Fibroblast of pulmonary artery (primary cell): ENCODE measurements at regions not wholly inside any gene's neighbourhood (a gene's known extent, or its start where the extent isn't known, plus 50 kb on each side); places are given as distances from the start of the nearest gene placed in this dataset.

ENCODE experiments used
- DNase-seq: peaks from one replicate; pipeline ENCODE4 v3.0.0-alpha.2; 2010; ENCODE audit warnings: low read depth
- H3K4me3 ChIP-seq: replicated peaks from 2 replicates; pipeline ENCODE4 v1.5.1; 2011; ENCODE audit warnings: low read depth, mild to moderate bottlenecking, control low read depth, low read length, moderate library complexity
- CTCF ChIP-seq: IDR thresholded peaks from 2 replicates; pipeline ENCODE4 v1.5.1; 2011; ENCODE audit warnings: mild to moderate bottlenecking, control low read depth, low read length, inconsistent platforms; ENCODE audit errors: missing control alignments

DNA sequence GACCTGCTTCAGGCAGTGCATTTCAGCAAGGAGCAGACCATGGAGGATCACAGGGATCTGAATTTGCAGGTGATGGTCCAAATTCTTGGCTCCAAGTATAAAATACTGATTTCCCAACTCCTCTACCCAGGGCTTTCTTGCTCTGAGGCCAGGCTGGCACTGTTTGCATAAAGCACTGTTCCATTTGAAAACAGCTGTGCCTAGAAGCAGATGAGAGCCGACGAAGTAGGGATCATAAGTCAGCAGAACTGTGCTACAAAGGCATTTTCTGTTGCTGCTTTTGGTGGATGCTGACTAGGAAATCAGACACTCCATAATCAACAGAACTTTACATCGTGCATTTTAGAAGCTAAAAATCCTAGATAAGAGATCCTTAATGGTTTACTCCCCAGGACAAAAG, 126.4 kb downstream of the MAT2B start:
- no peak for TF ChIP-seq CTCF
- H3K4me3 ChIP-seq, result no peak overlapping the region
- no peak for DNase-seq

DNA sequence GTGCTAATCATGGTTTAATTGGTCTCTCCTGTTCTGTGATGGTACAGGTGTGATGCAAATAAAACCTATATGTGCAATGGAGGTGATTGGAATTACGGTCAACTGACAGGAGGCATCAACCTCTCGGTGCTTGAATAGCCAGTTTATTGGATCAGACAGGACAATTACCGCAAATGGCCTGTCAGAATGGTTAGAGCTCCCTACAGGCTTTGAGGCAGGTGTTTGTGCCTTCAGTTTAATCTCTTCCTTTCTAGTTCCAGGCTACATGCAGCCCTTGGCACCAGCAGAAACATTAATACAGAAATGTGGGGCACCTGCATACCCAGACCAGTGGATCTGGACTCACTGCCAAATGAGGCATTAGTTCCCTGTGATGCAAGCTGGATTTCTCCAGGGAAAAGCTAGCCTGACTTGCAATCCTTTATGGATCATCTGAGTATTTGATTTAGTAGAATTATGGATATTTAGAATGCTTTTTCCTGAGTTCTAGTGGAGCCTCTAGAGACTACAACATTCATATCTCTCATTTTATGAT, 128.6 kb downstream of the MAT2B start:
- no peak for DNase-seq
- no peak for TF ChIP-seq CTCF
- no peak overlapping the region for H3K4me3 ChIP-seq

DNA sequence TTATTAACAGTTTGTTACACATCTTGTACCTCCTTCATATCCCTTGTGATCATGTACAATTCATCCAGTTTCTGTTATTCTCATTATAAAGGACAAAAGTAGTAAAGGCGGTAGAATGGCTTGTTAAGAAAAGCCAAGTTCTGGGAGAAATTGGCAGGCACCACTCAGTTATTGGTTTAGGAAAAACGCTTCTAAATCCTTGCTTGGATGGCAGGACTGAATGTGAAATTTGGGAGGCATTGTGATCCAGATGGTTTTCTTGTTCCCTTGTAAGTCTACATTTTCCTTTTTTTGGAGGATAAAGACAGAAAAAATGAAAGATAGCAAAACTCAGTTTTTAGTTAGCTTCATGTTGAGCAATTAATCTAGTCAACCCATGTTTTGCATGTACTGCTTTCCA, 130.2 kb downstream of the MAT2B start:
- H3K4me3 ChIP-seq, result no peak overlapping the region
- no peak for TF ChIP-seq CTCF
- DNase-seq, result no peak

DNA sequence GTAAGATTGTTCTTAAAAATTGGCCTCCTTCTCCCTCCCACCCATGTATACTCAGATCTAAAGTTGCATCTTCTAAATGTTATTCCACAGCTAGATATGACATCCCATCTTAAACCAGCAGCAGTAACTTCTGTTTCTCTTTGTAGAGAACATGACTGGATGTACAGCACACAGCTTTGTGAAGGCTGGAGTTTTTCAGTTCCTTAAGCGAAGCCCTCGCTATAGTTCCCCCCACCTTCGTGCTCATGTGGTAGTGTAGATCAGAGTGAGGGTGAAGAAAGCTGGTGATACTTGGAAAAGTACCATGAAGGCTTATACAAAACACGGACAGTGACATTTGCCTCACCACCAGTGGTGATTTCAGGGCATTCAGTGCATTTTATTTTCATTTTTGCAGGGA, 137.5 kb downstream of the MAT2B start:
- no peak for TF ChIP-seq CTCF
- no peak for DNase-seq
- no peak overlapping the region for H3K4me3 ChIP-seq

DNA sequence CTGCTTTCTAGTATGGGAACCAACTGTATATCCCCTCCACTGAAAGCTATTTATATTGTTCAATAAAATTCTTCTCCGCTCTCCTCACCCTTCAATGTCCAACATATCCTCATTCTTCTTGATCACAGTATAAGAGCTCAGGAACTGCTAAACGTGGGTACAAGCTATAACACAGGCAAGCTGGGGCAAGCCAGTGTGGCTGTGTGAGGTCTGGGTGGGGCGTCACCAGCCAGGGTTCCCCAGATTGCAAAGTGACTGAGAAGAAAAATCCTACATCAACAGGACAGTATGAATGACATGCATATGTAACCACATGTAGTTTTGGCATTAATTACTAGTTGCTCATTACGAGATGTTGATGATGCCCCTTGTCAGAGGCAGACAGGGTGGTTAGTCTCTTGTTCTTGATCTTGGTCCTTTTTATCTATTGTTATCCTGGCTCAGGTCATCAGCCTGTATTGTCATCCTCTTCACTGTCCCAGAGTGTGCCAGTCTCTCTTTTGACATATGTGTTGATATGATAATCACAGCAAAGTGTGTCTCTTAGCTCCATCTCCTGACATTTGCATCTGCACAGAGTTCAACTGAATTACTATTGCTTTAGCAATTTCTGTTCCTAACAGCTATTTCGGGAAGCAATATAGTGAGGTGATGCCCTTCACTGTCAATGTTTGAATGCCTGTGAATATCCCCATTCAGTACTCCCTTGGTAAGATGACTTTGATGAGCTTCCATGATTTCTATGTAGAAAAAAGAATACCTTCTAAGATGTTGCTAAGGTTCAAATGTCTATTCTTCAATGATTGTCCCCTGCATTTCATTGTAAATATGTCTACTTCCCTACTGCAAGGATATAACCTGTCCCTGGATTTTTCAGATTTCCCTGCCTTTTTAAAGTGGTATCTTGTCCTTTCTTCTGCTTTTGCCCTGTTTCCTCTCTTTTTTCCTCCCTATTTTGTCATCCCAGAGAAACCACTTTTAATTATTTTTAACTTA, 140.3 kb downstream of the MAT2B start:
- no peak for DNase-seq
- TF ChIP-seq CTCF, result no peak
- H3K4me3 ChIP-seq, result no peak overlapping the region

- TF ChIP-seq CTCF, result no peak
- DNase-seq, result peak; percentile 83
- H3K4me3 ChIP-seq, result no peak overlapping the region
Observed at GRCh38 chr5:163649514-163649913, 144.1 kb downstream of the MAT2B start.
